GM12891 (cell line): ENCODE measurements at regions not wholly inside any gene's neighbourhood (a gene's known extent, or its start where the extent isn't known, plus 50 kb on each side); places are given as distances from the start of the nearest gene placed in this dataset.

Source experiments
- PAX5 ChIP-seq: IDR thresholded peaks from 2 replicates; pipeline ENCODE4 v1.6.1; 2011; ENCODE audit warnings: low read length, moderate library complexity, mild to moderate bottlenecking; ENCODE audit not compliant: insufficient read depth, severe bottlenecking
- POLR2A ChIP-seq: IDR thresholded peaks from 2 replicates; pipeline ENCODE4 v1.6.1; 2011; ENCODE audit warnings: low read depth, low read length, control low read depth
- POLR2AphosphoS5 ChIP-seq: IDR thresholded peaks from 2 replicates; pipeline ENCODE4 v1.6.1; 2011; ENCODE audit warnings: low read depth, low read length, control low read depth
- TAF1 ChIP-seq: IDR thresholded peaks from 2 replicates; pipeline ENCODE4 v1.6.1; 2011; ENCODE audit warnings: low read depth, low read length, control low read depth

GRCh38 chr4:180057299-180057721, 2185.9 kb upstream of the TENM3 start:
- TF ChIP-seq TAF1 (no peak), POLR2AphosphoS5 (no peak), POLR2A (no peak), PAX5 (no peak)
